HepG2 (cell line): ENCODE measurements at regions not wholly inside any gene's neighbourhood (a gene's known extent, or its start where the extent isn't known, plus 50 kb on each side); places are given as distances from the start of the nearest gene placed in this dataset.

Experiments
- ATAC-seq: fragments of 200-7000 bp; cut with Tn5 transposase; 3 replicates; pipeline ENCODE4 v1.9.1; 2020; ENCODE audit warnings: mild to moderate bottlenecking, moderate library complexity
- BruUV-seq: library from RNA; stranded (reverse); fragments of 400-500 nt; replicated peaks from 2 replicates; lab custom pipeline; 2021; lab: Mats Ljungman, UMichigan
- CTCF ChIA-PET: fragments of 300-600 bp; formaldehyde crosslinking; extraction: SDS; loops from one replicate; lab custom pipeline; 2021; ENCODE audit warnings: low total read pairs, inconsistent platforms, low intra/inter-chr PET ratio; lab: Yijun Ruan, JAX
- POLR2A ChIA-PET: fragments of 350-600 bp; sonication (Branson Sonifier 250); formaldehyde crosslinking; loops from one replicate; lab custom pipeline; 2020; ENCODE audit warnings: antibody characterized with exemption, inconsistent platforms; lab: Yijun Ruan, JAX
- DNase-seq: peaks from one replicate; pipeline ENCODE4 v3.0.0-alpha.2; 2015; ENCODE audit warnings: low spot score
- FAIRE-seq: peaks from 3 replicates; lab custom pipeline; 2011; peaks lifted over from hg19 to GRCh38; lab: Jason Lieb, UNC
- H2AFZ ChIP-seq: one replicate; pipeline ENCODE4 v1.6.1; 2011; ENCODE audit warnings: low read length, inconsistent platforms
- H3K27ac ChIP-seq: fragments of 300-600 bp; 3 replicates; pipeline ENCODE4 v1.8.0; 2011; ENCODE audit warnings: mixed run types, mild to moderate bottlenecking, mixed read lengths, low read length, inconsistent platforms; ENCODE audit not compliant: insufficient read depth; ENCODE audit errors: extremely low read length
- H3K27me3 ChIP-seq, 2 experiments: fragments of 200-600 bp in 1 of 2; 2 replicates in 1 of 2; 3 replicates in 1 of 2; pipeline versions ENCODE4 v1.6.0 to v1.8.0; 2011; ENCODE audit warnings: low read length in 2 of 2, mild to moderate bottlenecking in 2 of 2, moderate library complexity in 2 of 2, inconsistent platforms in 1 of 2; ENCODE audit not compliant: insufficient read depth in 2 of 2, control insufficient read depth in 1 of 2
- H3K36me3 ChIP-seq, 2 experiments: fragments of 200-600 bp in 1 of 2; replicated peaks in 1 of 2; 2 replicates in 1 of 2; 3 replicates in 1 of 2; pipeline versions ENCODE4 v1.5.1 to v1.8.0; 2011; ENCODE audit warnings: low read length in 2 of 2, inconsistent platforms in 1 of 2; ENCODE audit not compliant: insufficient read depth in 2 of 2, control insufficient read depth in 1 of 2
- H3K4me1 ChIP-seq: 2 replicates; pipeline ENCODE4 v1.5.1; 2012; ENCODE audit warnings: low read length, inconsistent platforms; ENCODE audit not compliant: insufficient read depth
- H3K4me2 ChIP-seq: 2 replicates; pipeline ENCODE4 v1.6.0; 2011; ENCODE audit warnings: low read depth, low read length, inconsistent platforms
- H3K4me3 ChIP-seq, 3 experiments: fragments of 200-600 bp in 1 of 3; sonication (generic), shearing (Covaris generic) in 1 of 3; replicated peaks in 1 of 3; 2 replicates each; pipeline ENCODE4 v1.5.1; 2011 to 2016; ENCODE audit warnings: low read length in 3 of 3, inconsistent platforms in 2 of 3, low read depth in 2 of 3, mild to moderate bottlenecking in 2 of 3, control low read depth in 1 of 3, mixed read lengths in 1 of 3; ENCODE audit not compliant: insufficient read depth in 1 of 3
- H3K79me2 ChIP-seq: one replicate; pipeline ENCODE4 v1.6.1; 2011; ENCODE audit warnings: low read length, inconsistent platforms; ENCODE audit not compliant: insufficient read depth
- H3K9ac ChIP-seq: 2 replicates; pipeline ENCODE4 v1.6.0; 2011; ENCODE audit warnings: mild to moderate bottlenecking, low read depth, low read length, inconsistent platforms; ENCODE audit not compliant: insufficient read depth
- H3K9me3 ChIP-seq: 2 replicates; pipeline ENCODE4 v1.5.1; 2012; ENCODE audit warnings: mild to moderate bottlenecking, low read length
- H4K20me1 ChIP-seq: 2 replicates; pipeline ENCODE4 v1.6.0; 2011; ENCODE audit warnings: inconsistent platforms, mild to moderate bottlenecking, low read length, moderate library complexity; ENCODE audit not compliant: insufficient read depth
- CHD2 ChIP-seq: IDR thresholded peaks from 2 replicates; pipeline ENCODE4 v1.6.1; 2011; ENCODE audit warnings: low read depth, low read length, improper control_type of control experiment
- GATA4 ChIP-seq: sonication (generic); IDR thresholded peaks from 2 replicates; pipeline ENCODE4 v1.6.1; 2016; ENCODE audit warnings: antibody characterized with exemption, low read depth, borderline replicate concordance
- HHEX ChIP-seq: IDR thresholded peaks from 2 replicates; pipeline ENCODE4 v1.6.1; 2016; ENCODE audit warnings: control low read depth
- HMGXB4 ChIP-seq, 2 experiments: sonication (generic) in 1 of 2; formaldehyde crosslinking in 1 of 2; IDR thresholded peaks; 2 replicates each; pipeline versions ENCODE4 v1.4.0 to v1.6.1; 2018 to 2020; ENCODE audit warnings: missing genetic modification reagents in 2 of 2, borderline replicate concordance in 1 of 2, low read depth in 1 of 2, mild to moderate bottlenecking in 1 of 2, missing biosample characterization in 1 of 2
- MED1 ChIP-seq: sonication (generic); formaldehyde crosslinking; IDR thresholded peaks from 2 replicates; pipeline ENCODE4 v1.4.0; 2020; ENCODE audit warnings: missing genetic modification reagents
- RFX3 ChIP-seq: IDR thresholded peaks from 2 replicates; pipeline ENCODE4 v1.6.1; 2016; ENCODE audit warnings: missing biosample characterization, missing genetic modification reagents
- SRSF4 ChIP-seq: fragments of 200-400 bp; formaldehyde crosslinking; IDR thresholded peaks from one replicate; pipeline ENCODE4 v1.6.1; 2018; ENCODE audit warnings: mild to moderate bottlenecking, low read depth, low read length, moderate library complexity; ENCODE audit not compliant: poor library complexity, severe bottlenecking
- TFDP1 ChIP-seq: IDR thresholded peaks from 2 replicates; pipeline ENCODE4 v1.6.1; 2016; ENCODE audit warnings: missing compliant biosample characterization, missing genetic modification reagents, borderline replicate concordance
- ZNF724P ChIP-seq: sonication (generic); formaldehyde crosslinking; IDR thresholded peaks from 2 replicates; pipeline ENCODE4 v1.8.0; 2022; ENCODE audit warnings: missing genetic modification reagents, borderline replicate concordance
- WGBS: methylation state at CpG from one replicate; pipeline ENCODE4 v1.1.6; 2017; ENCODE audit warnings: low lambda C conversion rate; 5-methylcytosine and 5-hydroxymethylcytosine counted together
- in situ Hi-C: cut with HindIII; loops from 2 replicates; pipeline ENCODE4 v1.10.0; 2017; ENCODE audit warnings: low pct_unique_long_range_greater_than_20kb; ENCODE audit not compliant: extremely low pct_ligation_motif_present
- intact Hi-C: fragments of 100-400 bp; cut with micrococcal nuclease; formaldehyde crosslinking; loops from one replicate; pipeline ENCODE4 v1.10.0; 2022; ENCODE audit not compliant: unreplicated experiment

GRCh38 chrX:33324099-33324498 is 112.8 kb upstream of the DMD start:
- no peak overlapping the region for H2AFZ ChIP-seq
- ChIA-PET POLR2A (no interaction called here), CTCF (no interaction called here)
- in situ Hi-C loops: no loop called here
- H4K20me1 ChIP-seq: no peaks in the 10 kb centered on the region
- 0% methylated on average over 2 of the region's 2 CpGs for WGBS
- FAIRE-seq: no peak
- no peak for DNase-seq
- no peaks in the 10 kb centered on the region for H3K36me3 ChIP-seq
- no peak for ATAC-seq
- no peak overlapping the region for H3K4me3 ChIP-seq
- H3K79me2 ChIP-seq: no peaks in the 10 kb centered on the region
- no peak overlapping the region for H3K27ac ChIP-seq
- no TSS peak for BruUV-seq
- no peaks in the 10 kb centered on the region for H3K9me3 ChIP-seq
- H3K4me2 ChIP-seq: no peak overlapping the region
- intact Hi-C loops: no loop called here
- H3K27me3 ChIP-seq: no peaks in the 10 kb centered on the region
- TF ChIP-seq MED1 (CRISPR knock-in tag): no peak
- TF ChIP-seq RFX3 (CRISPR knock-in tag): no peak
- no peak for TF ChIP-seq TFDP1 (CRISPR knock-in tag)
- no peak for TF ChIP-seq SRSF4
- TF ChIP-seq HMGXB4 (CRISPR knock-in tag; IDR thresholded peaks at IDR 0.05; ENCODE audit: borderline replicate concordance in 1 of 2, low read depth in 1 of 2): no peak
- TF ChIP-seq GATA4: no peak
- no peak for TF ChIP-seq ZNF724P
- no peak for TF ChIP-seq CHD2
- TF ChIP-seq HHEX (CRISPR knock-in tag): no peak
- no peaks in the 10 kb centered on the region for H3K4me1 ChIP-seq
- H3K9ac ChIP-seq: no peak overlapping the region
